Endothelial cell of umbilical vein (primary cell): ENCODE measurements at regions not wholly inside any gene's neighbourhood (a gene's known extent, or its start where the extent isn't known, plus 50 kb on each side); places are given as distances from the start of the nearest gene placed in this dataset. TPM values are rescaled to one million over a fixed set of nuclear protein-coding genes. Genes with fewer than 3 reads are reported as not detected.

ENCODE experiments used
- BruUV-seq: library from RNA; stranded (reverse); fragments of 400-500 nt; replicated peaks from 2 replicates; lab custom pipeline; 2021; lab: Mats Ljungman, UMichigan
- CTCF ChIA-PET: fragments of 300-600, 350-600 bp; sonication (Branson Sonifier 250); formaldehyde crosslinking; loops from one replicate; lab custom pipeline; 2021; ENCODE audit warnings: antibody characterized with exemption, inconsistent platforms; lab: Charles Lee
- POLR2A ChIA-PET: fragments of 300-600, 350-600 bp; sonication (Branson Sonifier 250); formaldehyde crosslinking; loops from one replicate; lab custom pipeline; 2021; ENCODE audit warnings: antibody characterized with exemption, inconsistent platforms; lab: Charles Lee
- DNase-seq: peaks from one replicate; pipeline ENCODE4 v3.0.0-alpha.2; 2011; ENCODE audit warnings: low read depth, low spot score
- FAIRE-seq: peaks from 2 replicates; lab custom pipeline; 2011; peaks lifted over from hg19 to GRCh38; lab: Jason Lieb, UNC
- H2AFZ ChIP-seq: 2 replicates; pipeline ENCODE4 v1.6.0; 2012; ENCODE audit warnings: low read depth, low read length, control low read depth, inconsistent platforms
- H3K27ac ChIP-seq: 2 replicates; pipeline ENCODE4 v1.5.1; 2011; ENCODE audit warnings: low read depth, mild to moderate bottlenecking, control low read depth, low read length, moderate library complexity; ENCODE audit not compliant: insufficient read depth
- H3K27me3 ChIP-seq, 2 experiments: 2 replicates each; pipeline versions ENCODE4 v1.6.0 to v1.6.1; 2011; ENCODE audit warnings: low read length in 2 of 2, mixed read lengths in 1 of 2; ENCODE audit not compliant: control insufficient read depth in 2 of 2, insufficient read depth in 2 of 2
- H3K36me3 ChIP-seq, 2 experiments: 2 replicates in 1 of 2; 3 replicates in 1 of 2; pipeline ENCODE4 v1.5.1; 2011; ENCODE audit warnings: low read length in 2 of 2, mild to moderate bottlenecking in 1 of 2, moderate library complexity in 1 of 2; ENCODE audit not compliant: control insufficient read depth in 2 of 2, insufficient read depth in 2 of 2; ENCODE audit errors: extremely low read depth in 1 of 2
- H3K4me1 ChIP-seq: 3 replicates; pipeline ENCODE4 v1.5.1; 2011; ENCODE audit warnings: mild to moderate bottlenecking, low read length; ENCODE audit not compliant: control insufficient read depth, insufficient read depth; ENCODE audit errors: extremely low read depth
- H3K4me2 ChIP-seq: 2 replicates; pipeline ENCODE4 v1.6.1; 2011; ENCODE audit warnings: low read length, control low read depth, mixed read lengths; ENCODE audit not compliant: insufficient read depth
- H3K4me3 ChIP-seq, 3 experiments: fragments of 200-600 bp in 1 of 3; sonication (generic), shearing (Covaris generic) in 1 of 3; replicated peaks in 1 of 3; 2 replicates each; pipeline ENCODE4 v1.5.1; 2011 to 2016; ENCODE audit warnings: control low read depth in 3 of 3, low read length in 3 of 3, mild to moderate bottlenecking in 2 of 3, inconsistent platforms in 1 of 3, low read depth in 1 of 3, moderate library complexity in 1 of 3; ENCODE audit not compliant: insufficient read depth in 1 of 3
- H3K79me2 ChIP-seq: 2 replicates; pipeline ENCODE4 v1.6.0; 2012; ENCODE audit warnings: low read length, inconsistent platforms; ENCODE audit not compliant: control insufficient read depth, insufficient read depth
- H3K9ac ChIP-seq: replicated peaks from 2 replicates; pipeline ENCODE3; 2011; ENCODE audit warnings: low read length, control low read depth; ENCODE audit not compliant: insufficient read depth; ENCODE audit errors: extremely low read depth
- H3K9me1 ChIP-seq: replicated peaks from 3 replicates; pipeline ENCODE4 v1.6.0; 2011; ENCODE audit warnings: mild to moderate bottlenecking, low read length; ENCODE audit not compliant: control insufficient read depth, insufficient read depth; ENCODE audit errors: extremely low read depth
- H3K9me3 ChIP-seq: replicated peaks from 2 replicates; pipeline ENCODE4 v1.5.1; 2012; ENCODE audit warnings: low read length, inconsistent platforms; ENCODE audit not compliant: control insufficient read depth, insufficient read depth
- H4K20me1 ChIP-seq: replicated peaks from 2 replicates; pipeline ENCODE3; 2011; ENCODE audit warnings: mild to moderate bottlenecking, low read length; ENCODE audit not compliant: control insufficient read depth, insufficient read depth; ENCODE audit errors: extremely low read depth
- EZH2 ChIP-seq: IDR thresholded peaks from 2 replicates; pipeline ENCODE4 v1.6.1; 2012; ENCODE audit warnings: borderline replicate concordance, low read depth, mild to moderate bottlenecking, moderate library complexity, low read length, inconsistent platforms; ENCODE audit not compliant: severe bottlenecking
- FOS ChIP-seq: IDR thresholded peaks from 2 replicates; pipeline ENCODE4 v1.6.1; 2011; ENCODE audit warnings: mild to moderate bottlenecking, low read length, moderate library complexity, borderline replicate concordance; ENCODE audit not compliant: insufficient read depth
- GATA2 ChIP-seq: IDR thresholded peaks from 2 replicates; pipeline ENCODE4 v1.7.0; 2011; ENCODE audit warnings: low read depth, mild to moderate bottlenecking, moderate library complexity, mixed read lengths, low read length; ENCODE audit not compliant: insufficient read length, insufficient read depth
- JUN ChIP-seq: IDR thresholded peaks from 2 replicates; pipeline ENCODE4 v1.6.1; 2011; ENCODE audit warnings: borderline replicate concordance, low read depth; ENCODE audit not compliant: insufficient read length, insufficient read depth
- MYC ChIP-seq: IDR thresholded peaks from one replicate; pipeline ENCODE4 v1.6.1; 2011; ENCODE audit warnings: mild to moderate bottlenecking, low read depth, low read length
- POLR2A ChIP-seq: IDR thresholded peaks from 2 replicates; pipeline ENCODE4 v1.6.1; 2012; ENCODE audit warnings: low read depth, mild to moderate bottlenecking, control low read depth, low read length
- POLR2AphosphoS5 ChIP-seq: IDR thresholded peaks from 2 replicates; pipeline ENCODE4 v1.6.1; 2012; ENCODE audit warnings: low read depth, mild to moderate bottlenecking, control low read depth, low read length, moderate library complexity; ENCODE audit not compliant: insufficient read depth
- dilution Hi-C: fragments of 300-500 bp; cut with MboI; formaldehyde crosslinking; loops from one replicate; pipeline ENCODE4 v1.15.0; 2019; ENCODE audit warnings: low sequenced_read_pairs; ENCODE audit not compliant: extremely low pct_ligation_motif_present
- intact Hi-C: fragments of 100-400 bp; cut with micrococcal nuclease; formaldehyde crosslinking; loops from one replicate; pipeline ENCODE4 v1.10.0; 2022
- small RNA-seq: library from RNA; depleted of rRNA; stranded (forward); fragments of <200 nt; gene quantifications from one replicate; pipeline ENCODE3, GENCODE V24; 2012; ENCODE audit warnings: low replicate concordance, low read depth; ENCODE audit not compliant: insufficient read depth, insufficient read length
- TF ChIP-seq, protein P1 (sequence below): IDR thresholded peaks from 2 replicates; pipeline ENCODE4 v1.6.1; 2011; ENCODE audit not compliant: insufficient read depth, insufficient read length
- TF ChIP-seq, protein P2 (sequence below), 2 donors: IDR thresholded peaks; 1 replicate in 1 of 2; 2 replicates in 1 of 2; pipeline ENCODE4 v1.5.1; 2011; ENCODE audit warnings: low read length in 2 of 2, mild to moderate bottlenecking in 2 of 2, moderate library complexity in 2 of 2, control low read depth in 1 of 2, inconsistent platforms in 1 of 2, low read depth in 1 of 2; ENCODE audit not compliant: insufficient read depth in 1 of 2; ENCODE audit errors: extremely low read depth in 1 of 2

DNA sequence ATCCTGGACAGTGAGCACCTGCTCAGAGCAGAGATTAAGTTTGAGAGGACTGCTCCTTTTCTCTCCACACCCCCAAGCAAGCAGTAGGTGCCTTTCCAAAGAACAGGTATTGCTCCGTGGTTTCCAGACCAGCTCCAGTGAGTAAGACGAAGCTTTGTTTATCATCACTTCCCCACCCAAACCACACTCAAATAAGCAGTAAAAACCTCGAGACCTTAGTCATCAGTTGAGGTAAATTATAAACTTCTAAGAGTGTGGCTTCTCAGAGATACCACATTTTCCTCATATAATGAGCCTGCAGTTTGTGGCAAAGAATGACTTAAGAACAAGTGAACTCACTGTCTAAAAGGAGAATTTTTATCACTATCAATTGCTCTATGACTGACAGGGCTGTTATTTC, 50.0 kb upstream of the GRB10 start:
- Histone ChIP-seq H3K27me3 (no peaks in the 10 kb centered on the region), H3K9me3 (no peaks in the 10 kb centered on the region), H3K27ac (no peak overlapping the region), H3K9me1 (no peaks in the 10 kb centered on the region), H3K4me3 (no peak overlapping the region), H3K79me2 (no peaks in the 10 kb centered on the region), H3K4me2 (no peak overlapping the region), H4K20me1 (no peaks in the 10 kb centered on the region), H3K9ac (no peak overlapping the region), H3K4me1 (peaks cover 17% of the 10 kb centered on the region), H3K36me3 (no peaks in the 10 kb centered on the region), H2AFZ (no peak overlapping the region)
- DNase-seq, result no peak
- ChIA-PET POLR2A (no interaction called here), CTCF (no interaction called here)
- dilution Hi-C loops, result no loop called here
- TF ChIP-seq, protein P1, sequence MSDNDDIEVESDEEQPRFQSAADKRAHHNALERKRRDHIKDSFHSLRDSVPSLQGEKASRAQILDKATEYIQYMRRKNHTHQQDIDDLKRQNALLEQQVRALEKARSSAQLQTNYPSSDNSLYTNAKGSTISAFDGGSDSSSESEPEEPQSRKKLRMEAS, result no peak
- TF ChIP-seq GATA2 (no peak), EZH2 (no peak), FOS (no peak), MYC (no peak), POLR2A (no peak), POLR2AphosphoS5 (no peak), JUN (no peak)
- TF ChIP-seq, protein P2, sequence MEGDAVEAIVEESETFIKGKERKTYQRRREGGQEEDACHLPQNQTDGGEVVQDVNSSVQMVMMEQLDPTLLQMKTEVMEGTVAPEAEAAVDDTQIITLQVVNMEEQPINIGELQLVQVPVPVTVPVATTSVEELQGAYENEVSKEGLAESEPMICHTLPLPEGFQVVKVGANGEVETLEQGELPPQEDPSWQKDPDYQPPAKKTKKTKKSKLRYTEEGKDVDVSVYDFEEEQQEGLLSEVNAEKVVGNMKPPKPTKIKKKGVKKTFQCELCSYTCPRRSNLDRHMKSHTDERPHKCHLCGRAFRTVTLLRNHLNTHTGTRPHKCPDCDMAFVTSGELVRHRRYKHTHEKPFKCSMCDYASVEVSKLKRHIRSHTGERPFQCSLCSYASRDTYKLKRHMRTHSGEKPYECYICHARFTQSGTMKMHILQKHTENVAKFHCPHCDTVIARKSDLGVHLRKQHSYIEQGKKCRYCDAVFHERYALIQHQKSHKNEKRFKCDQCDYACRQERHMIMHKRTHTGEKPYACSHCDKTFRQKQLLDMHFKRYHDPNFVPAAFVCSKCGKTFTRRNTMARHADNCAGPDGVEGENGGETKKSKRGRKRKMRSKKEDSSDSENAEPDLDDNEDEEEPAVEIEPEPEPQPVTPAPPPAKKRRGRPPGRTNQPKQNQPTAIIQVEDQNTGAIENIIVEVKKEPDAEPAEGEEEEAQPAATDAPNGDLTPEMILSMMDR (IDR thresholded peaks at IDR 0.05; ENCODE audit: extremely low read depth in 1 of 2, insufficient read depth in 1 of 2, low read depth in 1 of 2, low read length in 2 of 2), result no peak
- FAIRE-seq, result no peak
- no TSS peak for BruUV-seq
- intact Hi-C loops, result no loop called here

Small RNAs in the stretch of these regions (small RNA-seq; reads per million reads assigned to genes)
- gene AC009296.1 (not detected), gene RF00394 (not detected)
